Psoas muscle (tissue), 7 donors: ENCODE measurements at regions not wholly inside any gene's neighbourhood (a gene's known extent, or its start where the extent isn't known, plus 50 kb on each side); places are given as distances from the start of the nearest gene placed in this dataset.

Experiments used
- ATAC-seq, 4 donors: fragments of 200-7000 bp; cut with Tn5 transposase; one replicate each; pipeline ENCODE4 v1.9.1; 2020; ENCODE audit warnings: moderate library complexity in 3 of 4, mild to moderate bottlenecking in 2 of 4
- DNase-seq, 2 donors: peaks; one replicate each; pipeline ENCODE4 v3.0.0-alpha.2; 2020
- H3K27ac ChIP-seq: fragments of 200-600 bp; one replicate; pipeline ENCODE4 v1.8.0; 2022
- H3K27me3 ChIP-seq, 3 donors: fragments of 200-600 bp in 1 of 3; one replicate each; pipeline versions ENCODE4 v1.6.1 to v1.8.0; 2013 to 2022; ENCODE audit warnings: low read length in 2 of 3, mild to moderate bottlenecking in 2 of 3, moderate library complexity in 1 of 3; ENCODE audit not compliant: insufficient read depth in 3 of 3
- H3K36me3 ChIP-seq, 2 donors: fragments of 200-600 bp in 1 of 2; one replicate each; pipeline versions ENCODE4 v1.6.1 to v1.8.0; 2013 to 2022; ENCODE audit warnings: low read depth in 1 of 2, mild to moderate bottlenecking in 1 of 2, moderate library complexity in 1 of 2; ENCODE audit not compliant: insufficient read depth in 1 of 2
- H3K4me1 ChIP-seq: fragments of 200-600 bp; one replicate; pipeline ENCODE4 v1.8.0; 2022
- H3K4me3 ChIP-seq: fragments of 200-600 bp; one replicate; pipeline ENCODE4 v1.8.0; 2022; ENCODE audit warnings: mild to moderate bottlenecking
- H3K9me3 ChIP-seq: fragments of 200-600 bp; one replicate; pipeline ENCODE4 v1.8.0; 2022
- WGBS, 3 donors: extraction: QIAGEN DNeasy Blood & Tissue Kit; methylation state at CpG; one replicate each; pipeline versions ENCODE4 v1.1.6 to v1.1.7; 2013; 5-methylcytosine and 5-hydroxymethylcytosine counted together
- intact Hi-C, 2 donors: fragments of 100-400 bp; cut with DNase I; formaldehyde crosslinking; loops; one replicate each; pipeline versions ENCODE4 v1.11.0 to v1.14.2; 2022
- TF ChIP-seq, protein P1 (sequence below): fragments of 200-600 bp; IDR thresholded peaks from one replicate; pipeline ENCODE4 v1.8.0; 2022; ENCODE audit warnings: antibody characterized with exemption
- donor health status: healthy with polysubstance abuse.
- donor health status: DM: no; HTN: no; CAD: no; lungs with moderate emphysema.
- donor health status: Bipolar disorder and iron deficiency.
- donor health status: healthy.
- donor health status: DM: yes; HTN: yes; CAD: no.
- donor health status: DM: no; HTN: no; CAD: no.
- donor health status: DM: yes; HTN: yes; CAD: no.

DNA sequence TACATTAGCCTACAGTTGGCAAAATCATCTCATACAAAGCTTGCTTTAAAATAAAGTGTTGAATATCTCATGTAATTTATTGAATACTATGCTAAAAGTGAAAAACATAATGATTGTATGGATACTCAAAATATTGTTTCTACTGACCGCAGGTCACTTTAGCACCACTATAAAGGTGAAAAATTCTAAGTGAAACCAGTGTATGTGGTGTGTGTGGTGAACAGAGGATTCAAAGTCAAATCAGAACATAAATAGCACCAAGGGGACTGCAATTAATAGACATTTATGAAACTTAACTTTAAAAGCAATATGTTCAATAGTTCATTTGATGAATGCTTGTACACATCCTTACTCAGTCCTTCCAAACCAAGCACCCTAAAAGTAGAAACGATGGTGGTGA lies 145.8 kb downstream of the AKAIN1 start:
- H3K4me1 ChIP-seq: no peaks in the 10 kb centered on the region
- H3K36me3 ChIP-seq: no peaks in the 10 kb centered on the region
- TF ChIP-seq, protein P1, sequence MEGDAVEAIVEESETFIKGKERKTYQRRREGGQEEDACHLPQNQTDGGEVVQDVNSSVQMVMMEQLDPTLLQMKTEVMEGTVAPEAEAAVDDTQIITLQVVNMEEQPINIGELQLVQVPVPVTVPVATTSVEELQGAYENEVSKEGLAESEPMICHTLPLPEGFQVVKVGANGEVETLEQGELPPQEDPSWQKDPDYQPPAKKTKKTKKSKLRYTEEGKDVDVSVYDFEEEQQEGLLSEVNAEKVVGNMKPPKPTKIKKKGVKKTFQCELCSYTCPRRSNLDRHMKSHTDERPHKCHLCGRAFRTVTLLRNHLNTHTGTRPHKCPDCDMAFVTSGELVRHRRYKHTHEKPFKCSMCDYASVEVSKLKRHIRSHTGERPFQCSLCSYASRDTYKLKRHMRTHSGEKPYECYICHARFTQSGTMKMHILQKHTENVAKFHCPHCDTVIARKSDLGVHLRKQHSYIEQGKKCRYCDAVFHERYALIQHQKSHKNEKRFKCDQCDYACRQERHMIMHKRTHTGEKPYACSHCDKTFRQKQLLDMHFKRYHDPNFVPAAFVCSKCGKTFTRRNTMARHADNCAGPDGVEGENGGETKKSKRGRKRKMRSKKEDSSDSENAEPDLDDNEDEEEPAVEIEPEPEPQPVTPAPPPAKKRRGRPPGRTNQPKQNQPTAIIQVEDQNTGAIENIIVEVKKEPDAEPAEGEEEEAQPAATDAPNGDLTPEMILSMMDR: no peak
- H3K27ac ChIP-seq: no peak overlapping the region
- no peak for DNase-seq
- ATAC-seq: no peak
- H3K27me3 ChIP-seq: no peaks in the 10 kb centered on the region
- no peaks in the 10 kb centered on the region for H3K9me3 ChIP-seq
- 80 to 87% (median 82%) methylated on average over 2 of the region's 2 CpGs for WGBS, 3 donors
- intact Hi-C loops: loop anchor here in 1 of 2 donors (10.0 kb wide), 1 partner anchor 946 kb away; no protein-coding TSS in a partner anchor
- no peak overlapping the region for H3K4me3 ChIP-seq

DNA sequence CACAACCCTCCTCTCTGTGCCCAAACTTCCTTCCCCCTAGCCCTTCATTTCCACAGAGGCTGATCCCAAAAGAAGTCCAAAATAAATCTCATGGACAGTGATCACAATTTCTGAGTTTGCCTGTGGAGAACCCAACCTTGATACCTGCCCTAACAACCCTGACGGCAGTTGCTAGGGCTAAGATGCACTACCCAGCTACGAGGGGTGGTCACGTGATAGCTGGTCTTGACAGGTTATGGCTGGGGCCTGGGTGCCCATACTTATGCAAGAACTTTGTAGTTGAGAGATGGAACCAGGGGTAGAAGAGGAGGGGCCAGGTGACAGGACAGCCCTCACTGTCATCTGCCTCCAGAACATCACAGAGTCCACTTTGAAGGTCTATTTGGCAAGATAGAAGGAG lies 147.9 kb downstream of the AKAIN1 start:
- intact Hi-C loops: no loop called here
- TF ChIP-seq, protein P1: no peak
- no peaks in the 10 kb centered on the region for H3K9me3 ChIP-seq
- no peak overlapping the region for H3K27ac ChIP-seq
- WGBS, 3 donors: 76 to 96% (median 88%) methylated on average over 3 of the region's 3 CpGs
- no peak for DNase-seq
- H3K4me1 ChIP-seq: no peaks in the 10 kb centered on the region
- no peak for ATAC-seq
- no peaks in the 10 kb centered on the region for H3K27me3 ChIP-seq
- no peaks in the 10 kb centered on the region for H3K36me3 ChIP-seq
- no peak overlapping the region for H3K4me3 ChIP-seq

DNA sequence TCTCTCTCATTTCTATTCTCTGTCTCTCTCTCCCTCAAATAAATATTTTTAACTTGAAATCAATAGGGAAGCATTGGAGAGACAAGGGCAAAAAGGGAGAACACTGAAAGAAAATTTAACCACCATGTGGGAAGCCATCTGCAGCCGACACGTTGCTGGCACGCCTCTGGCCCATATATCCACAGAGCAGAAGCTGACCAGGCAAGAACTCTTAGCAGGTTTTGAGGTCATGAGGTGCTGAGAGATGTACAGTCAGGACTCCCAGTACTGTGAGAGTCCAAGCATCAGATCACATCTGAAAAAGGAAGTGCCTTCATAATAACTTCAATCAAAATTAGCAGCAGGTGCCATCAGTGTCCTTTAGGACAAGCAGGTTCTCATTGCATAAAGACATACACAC lies 156.6 kb downstream of the AKAIN1 start:
- Histone ChIP-seq H3K9me3 (peaks cover 8% of the 10 kb centered on the region), H3K4me1 (no peaks in the 10 kb centered on the region), H3K36me3 (no peaks in the 10 kb centered on the region), H3K4me3 (no peak overlapping the region), H3K27ac (no peak overlapping the region), H3K27me3 (peaks cover 0 to 2% (median 0%) of the 10 kb centered on the region in 3 donors)
- 77 to 89% (median 78%) methylated on average over 3 of the region's 3 CpGs for WGBS, 3 donors
- no peak for DNase-seq
- ATAC-seq: no peak
- TF ChIP-seq, protein P1: no peak
- intact Hi-C loops: no loop called here

DNA sequence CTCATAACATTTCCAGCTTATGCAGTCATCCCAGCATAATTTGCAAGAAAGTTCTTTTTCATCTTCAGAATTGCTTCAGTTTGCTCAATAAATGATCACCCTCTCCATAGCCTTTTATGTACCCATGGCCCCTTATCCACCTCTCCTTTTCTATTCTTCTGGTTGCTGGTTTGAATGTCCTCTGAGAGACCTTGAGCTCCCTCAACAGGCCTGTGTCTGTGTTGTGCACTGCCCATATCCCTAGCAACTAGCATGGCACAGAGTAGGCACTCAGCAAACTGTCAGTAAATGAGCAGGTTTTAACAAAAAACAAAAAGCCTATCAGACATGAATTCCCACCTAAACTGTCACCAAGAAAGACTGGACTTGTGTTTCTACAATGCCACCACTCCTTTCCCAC lies 160.5 kb downstream of the AKAIN1 start:
- Histone ChIP-seq H3K27ac (no peak overlapping the region), H3K36me3 (no peaks in the 10 kb centered on the region), H3K4me3 (no peak overlapping the region), H3K9me3 (no peaks in the 10 kb centered on the region), H3K27me3 (no peaks in the 10 kb centered on the region), H3K4me1 (no peaks in the 10 kb centered on the region)
- TF ChIP-seq, protein P1: no peak
- ATAC-seq: no peak
- no peak for DNase-seq
- intact Hi-C loops: no loop called here

DNA sequence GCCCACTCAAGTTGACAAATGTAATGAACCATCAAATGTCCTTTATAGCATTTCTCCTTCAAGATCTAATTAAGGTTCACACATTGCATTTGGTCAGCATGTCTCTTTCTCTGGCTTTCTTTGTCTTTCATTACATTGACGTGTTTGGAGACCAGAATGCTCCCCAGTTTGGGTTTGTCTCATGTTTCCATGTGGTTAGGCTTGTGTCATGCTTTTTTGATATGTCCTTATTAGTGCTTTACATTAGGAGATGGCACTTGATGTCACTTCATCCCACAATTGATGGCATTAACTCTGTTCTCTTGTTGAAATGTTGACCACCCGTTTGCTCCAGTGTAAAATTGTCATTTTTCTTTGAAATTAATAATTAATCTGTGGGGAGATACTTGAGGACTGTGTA lies 165.8 kb downstream of the AKAIN1 start:
- no peak for DNase-seq
- TF ChIP-seq, protein P1: no peak
- intact Hi-C loops: no loop called here
- ATAC-seq: no peak
- no peaks in the 10 kb centered on the region for H3K36me3 ChIP-seq
- 60 to 64% (median 61%) methylated on average over 2 of the region's 2 CpGs for WGBS, 3 donors
- no peaks in the 10 kb centered on the region for H3K9me3 ChIP-seq
- no peaks in the 10 kb centered on the region for H3K4me1 ChIP-seq
- H3K4me3 ChIP-seq: no peak overlapping the region
- no peaks in the 10 kb centered on the region for H3K27me3 ChIP-seq
- no peak overlapping the region for H3K27ac ChIP-seq
